ENCODE measurements at regions not wholly inside any gene's neighbourhood (a gene's known extent, or its start where the extent isn't known, plus 50 kb on each side); places are given as distances from the start of the nearest gene placed in this dataset.
A peak's percentile ranks its signal among the peaks of the same experiment; 100 is the strongest.

DNA sequence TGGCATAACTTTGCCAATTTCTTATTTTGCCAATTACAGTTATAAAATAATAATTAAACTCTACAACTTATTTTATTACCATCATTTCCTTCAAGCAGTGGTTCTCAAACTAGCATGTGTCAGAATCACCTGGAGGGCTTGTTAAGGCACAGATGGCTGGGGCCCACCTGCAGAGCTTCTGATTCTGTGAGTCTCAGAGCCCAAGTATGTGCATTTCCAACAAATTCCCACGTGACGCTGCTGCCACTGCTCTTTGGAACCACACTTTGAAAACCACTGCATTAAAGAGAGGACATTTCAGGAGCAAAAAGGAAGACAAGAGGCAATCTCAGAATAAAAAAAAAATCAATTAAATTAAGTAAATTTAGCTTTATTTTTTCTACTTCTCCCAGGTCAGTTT lies 94.0 kb upstream of the HNRNPA3 start:
- no TSS peak for BruUV-seq (replicated peaks)
- Histone ChIP-seq H3K4me3 (ENCODE audit: low read length) (no peak overlapping the region), H3K9me2 (replicated peaks; ENCODE audit: low read length) (no peaks in the 10 kb centered on the region), H4K20me1 (ENCODE audit: low read length) (no peaks in the 10 kb centered on the region), H3K9ac (ENCODE audit: low read length) (no peak overlapping the region), H3K27me3 (ENCODE audit: low read length) (peaks cover 62% of the 10 kb centered on the region), H3K4me1 (ENCODE audit: insufficient read depth, low read length) (no peaks in the 10 kb centered on the region), H3K4me2 (ENCODE audit: low read length) (no peak overlapping the region), H2AFZ (ENCODE audit: low read length) (no peak overlapping the region), H3K9me3 (ENCODE audit: low read length) (no peaks in the 10 kb centered on the region), H3K79me2 (ENCODE audit: low read length) (no peaks in the 10 kb centered on the region), H3K27ac (ENCODE audit: low read length) (no peak overlapping the region), H3K36me3 (ENCODE audit: low read depth, low read length) (no peaks in the 10 kb centered on the region), H3F3A (ENCODE audit: low read length, unreplicated experiment) (no peaks in the 10 kb centered on the region)
- no peak for ATAC-seq
- TF ChIP-seq EZH2 (IDR thresholded peaks at IDR 0.05; ENCODE audit: low read length, unreplicated experiment) = no peak
- no peak for TF ChIP-seq EZH2phosphoT487 (IDR thresholded peaks at IDR 0.05; ENCODE audit: borderline replicate concordance, low read length)
- TF ChIP-seq, protein P1, sequence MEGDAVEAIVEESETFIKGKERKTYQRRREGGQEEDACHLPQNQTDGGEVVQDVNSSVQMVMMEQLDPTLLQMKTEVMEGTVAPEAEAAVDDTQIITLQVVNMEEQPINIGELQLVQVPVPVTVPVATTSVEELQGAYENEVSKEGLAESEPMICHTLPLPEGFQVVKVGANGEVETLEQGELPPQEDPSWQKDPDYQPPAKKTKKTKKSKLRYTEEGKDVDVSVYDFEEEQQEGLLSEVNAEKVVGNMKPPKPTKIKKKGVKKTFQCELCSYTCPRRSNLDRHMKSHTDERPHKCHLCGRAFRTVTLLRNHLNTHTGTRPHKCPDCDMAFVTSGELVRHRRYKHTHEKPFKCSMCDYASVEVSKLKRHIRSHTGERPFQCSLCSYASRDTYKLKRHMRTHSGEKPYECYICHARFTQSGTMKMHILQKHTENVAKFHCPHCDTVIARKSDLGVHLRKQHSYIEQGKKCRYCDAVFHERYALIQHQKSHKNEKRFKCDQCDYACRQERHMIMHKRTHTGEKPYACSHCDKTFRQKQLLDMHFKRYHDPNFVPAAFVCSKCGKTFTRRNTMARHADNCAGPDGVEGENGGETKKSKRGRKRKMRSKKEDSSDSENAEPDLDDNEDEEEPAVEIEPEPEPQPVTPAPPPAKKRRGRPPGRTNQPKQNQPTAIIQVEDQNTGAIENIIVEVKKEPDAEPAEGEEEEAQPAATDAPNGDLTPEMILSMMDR (conservative IDR thresholded peaks at IDR 0.05; ENCODE audit: low read depth, low read length) = no peak
- intact Hi-C loops (cut with micrococcal nuclease) = no loop called here
- CTCF ChIA-PET = no interaction called here
- no peak for DNase-seq
- POLR2A ChIA-PET (ENCODE audit: unreplicated experiment) = no interaction called here

GRCh38 chr2:177119099-177119498 lies 93.5 kb upstream of the HNRNPA3 start:
- no peak overlapping the region for H3K4me2 ChIP-seq (ENCODE audit: low read length)
- no peaks in the 10 kb centered on the region for H3K36me3 ChIP-seq (ENCODE audit: low read depth, low read length)
- no TSS peak for BruUV-seq (replicated peaks)
- H3K9ac ChIP-seq (ENCODE audit: low read length) = no peak overlapping the region
- DNase-seq (no peak), ATAC-seq (no peak)
- no peaks in the 10 kb centered on the region for H3K9me2 ChIP-seq (replicated peaks; ENCODE audit: low read length)
- intact Hi-C loops (cut with micrococcal nuclease) = no loop called here
- no peak overlapping the region for H3K27ac ChIP-seq (ENCODE audit: low read length)
- no peaks in the 10 kb centered on the region for H3F3A ChIP-seq (ENCODE audit: low read length, unreplicated experiment)
- TF ChIP-seq EZH2phosphoT487 (IDR thresholded peaks at IDR 0.05; ENCODE audit: borderline replicate concordance, low read length) = no peak
- H3K4me3 ChIP-seq (ENCODE audit: low read length) = no peak overlapping the region
- CTCF ChIA-PET = no interaction called here
- POLR2A ChIA-PET (ENCODE audit: unreplicated experiment) = interaction anchor here (0.6 kb wide), 1 partner anchor 81 kb away, joined by 3 read pairs; no protein-coding TSS in a partner anchor
- H3K9me3 ChIP-seq (ENCODE audit: low read length) = no peaks in the 10 kb centered on the region
- H4K20me1 ChIP-seq (ENCODE audit: low read length) = no peaks in the 10 kb centered on the region
- H3K79me2 ChIP-seq (ENCODE audit: low read length) = no peaks in the 10 kb centered on the region
- no peaks in the 10 kb centered on the region for H3K4me1 ChIP-seq (ENCODE audit: insufficient read depth, low read length)
- H2AFZ ChIP-seq (ENCODE audit: low read length) = no peak overlapping the region
- H3K27me3 ChIP-seq (ENCODE audit: low read length) = peaks cover 62% of the 10 kb centered on the region

- Histone ChIP-seq H3K9me3 (ENCODE audit: low read length) (no peaks in the 10 kb centered on the region), H3K9me2 (replicated peaks; ENCODE audit: low read length) (no peaks in the 10 kb centered on the region), H3K27ac (ENCODE audit: low read length) (no peak overlapping the region), H3K27me3 (ENCODE audit: low read length) (peaks cover 42% of the 10 kb centered on the region), H3F3A (ENCODE audit: low read length, unreplicated experiment) (no peaks in the 10 kb centered on the region), H3K4me3 (ENCODE audit: low read length) (no peak overlapping the region), H3K9ac (ENCODE audit: low read length) (no peak overlapping the region), H3K4me2 (ENCODE audit: low read length) (no peak overlapping the region), H4K20me1 (ENCODE audit: low read length) (no peaks in the 10 kb centered on the region), H3K36me3 (ENCODE audit: low read depth, low read length) (no peaks in the 10 kb centered on the region), H3K4me1 (ENCODE audit: insufficient read depth, low read length) (no peaks in the 10 kb centered on the region), H2AFZ (ENCODE audit: low read length) (no peak overlapping the region), H3K79me2 (ENCODE audit: low read length) (no peaks in the 10 kb centered on the region)
- no TSS peak for BruUV-seq (replicated peaks)
- TF ChIP-seq, protein P1 (conservative IDR thresholded peaks at IDR 0.05; ENCODE audit: low read depth, low read length) = 0 out of 2 replicates have a peak, but pooled peaks have one; percentile 14
- no peak for TF ChIP-seq EZH2phosphoT487 (IDR thresholded peaks at IDR 0.05; ENCODE audit: borderline replicate concordance, low read length)
- intact Hi-C loops (cut with micrococcal nuclease) = no loop called here
- no peak for ATAC-seq
- CTCF ChIA-PET = no interaction called here
- DNase-seq = no peak
- POLR2A ChIA-PET (ENCODE audit: unreplicated experiment) = no interaction called here
Measured at GRCh38 chr2:177123048-177123447, 89.5 kb upstream of the HNRNPA3 start.
